OCI-LY7 (cell line): ENCODE measurements at regions not wholly inside any gene's neighbourhood (a gene's known extent, or its start where the extent isn't known, plus 50 kb on each side); places are given as distances from the start of the nearest gene placed in this dataset.

Experiments
- BruUV-seq: library from RNA; stranded (reverse); fragments of 400-500 nt; replicated peaks from 2 replicates; lab custom pipeline; 2021; lab: Mats Ljungman, UMichigan
- CTCF ChIA-PET: fragments of 300-600 bp; sonication (Branson Sonifier 250); formaldehyde crosslinking; loops from one replicate; lab custom pipeline; 2022; ENCODE audit warnings: antibody characterized with exemption; ENCODE audit not compliant: unreplicated experiment; lab: Charles Lee
- POLR2A ChIA-PET: fragments of 300-600 bp; sonication (Branson Sonifier 250); formaldehyde crosslinking; loops from one replicate; lab custom pipeline; 2022; ENCODE audit warnings: antibody characterized with exemption; lab: Charles Lee
- DNase-seq: peaks from one replicate; pipeline ENCODE4 v3.0.0-alpha.2; 2015; ENCODE audit warnings: low spot score
- H2AFZ ChIP-seq: fragments of 200-600 bp; sonication (generic), shearing (Covaris generic); 2 replicates; pipeline ENCODE4 v1.6.1; 2014; ENCODE audit warnings: mild to moderate bottlenecking, antibody characterized with exemption, low read length, moderate library complexity
- H3K27ac ChIP-seq: fragments of 200-600 bp; sonication (generic); 2 replicates; pipeline ENCODE4 v1.5.1; 2014; ENCODE audit warnings: mixed run types, low read depth, mild to moderate bottlenecking, moderate library complexity, low read length, inconsistent platforms; ENCODE audit not compliant: poor library complexity, severe bottlenecking
- H3K36me3 ChIP-seq: fragments of 200-600 bp; sonication (generic); 2 replicates; pipeline ENCODE4 v1.6.1; 2014; ENCODE audit warnings: mild to moderate bottlenecking, antibody characterized with exemption, low read length, moderate library complexity, mixed read lengths; ENCODE audit not compliant: insufficient read depth
- H3K4me1 ChIP-seq: fragments of 200-600 bp; sonication (generic); 2 replicates; pipeline ENCODE4 v1.5.1; 2014; ENCODE audit warnings: mild to moderate bottlenecking, low read length; ENCODE audit not compliant: insufficient read depth, poor library complexity, severe bottlenecking
- H3K4me2 ChIP-seq: fragments of 200-600 bp; sonication (generic); 2 replicates; pipeline ENCODE4 v1.6.1; 2014; ENCODE audit warnings: mild to moderate bottlenecking, low read length
- H3K4me3 ChIP-seq: fragments of 200-600 bp; sonication (generic); 2 replicates; pipeline ENCODE4 v1.5.1; 2014; ENCODE audit warnings: mild to moderate bottlenecking, low read depth, low read length; ENCODE audit not compliant: poor library complexity, severe bottlenecking
- H3K79me2 ChIP-seq: fragments of 200-600 bp; sonication (generic); 2 replicates; pipeline ENCODE4 v1.6.1; 2016; ENCODE audit warnings: low read depth, mild to moderate bottlenecking, low read length, moderate library complexity, mixed read lengths; ENCODE audit not compliant: insufficient read depth
- H3K9me2 ChIP-seq: fragments of 200-600 bp; sonication (generic); 2 replicates; pipeline ENCODE4 v1.6.1; 2016; ENCODE audit warnings: mild to moderate bottlenecking, low read length, mixed read lengths; ENCODE audit not compliant: insufficient read depth
- H3K9me3 ChIP-seq: fragments of 200-600 bp; sonication (generic); 2 replicates; pipeline ENCODE4 v1.6.1; 2014; ENCODE audit warnings: mild to moderate bottlenecking, mixed run types, low read length, mixed read lengths
- H4K20me1 ChIP-seq: fragments of 200-600 bp; sonication (generic); 2 replicates; pipeline ENCODE4 v1.6.1; 2014; ENCODE audit warnings: mild to moderate bottlenecking, antibody characterized with exemption, low read length, moderate library complexity, mixed read lengths; ENCODE audit not compliant: insufficient read depth
- CTCF ChIP-seq: fragments of 200-600 bp; sonication (generic); conservative IDR thresholded peaks from 2 replicates; pipeline ENCODE4 v1.5.1; 2014; ENCODE audit warnings: mild to moderate bottlenecking, antibody characterized with exemption, low read length, moderate library complexity, mixed read lengths
- EZH2phosphoT487 ChIP-seq: fragments of 200-600 bp; sonication (generic); IDR thresholded peaks from 2 replicates; pipeline ENCODE4 v1.6.1; 2018; ENCODE audit warnings: low read depth, borderline replicate concordance, mild to moderate bottlenecking, mixed run types, antibody characterized with exemption, low read length, moderate library complexity, mixed read lengths
- intact Hi-C: fragments of 100-400 bp; cut with micrococcal nuclease; formaldehyde crosslinking; loops from one replicate; pipeline ENCODE4 v1.10.0; 2022; ENCODE audit not compliant: unreplicated experiment

GRCh38 chr20:53879048-53879684 lies 191.2 kb downstream of the BCAS1 start:
- H2AFZ ChIP-seq = no peak overlapping the region
- peaks cover 33% of the 10 kb centered on the region for H3K4me1 ChIP-seq
- no peak overlapping the region for H3K4me2 ChIP-seq
- intact Hi-C loops = no loop called here
- no TSS peak for BruUV-seq
- H4K20me1 ChIP-seq = no peaks in the 10 kb centered on the region
- no peaks in the 10 kb centered on the region for H3K36me3 ChIP-seq
- H3K79me2 ChIP-seq = no peaks in the 10 kb centered on the region
- no peak overlapping the region for H3K4me3 ChIP-seq
- no peak for TF ChIP-seq CTCF
- TF ChIP-seq EZH2phosphoT487 = no peak
- ChIA-PET POLR2A (interaction anchor here (0.6 to 3.3 kb wide), 15 partner anchors 7 to 188 kb away, joined by 3 to 22 read pairs (median 4); no protein-coding TSS in a partner anchor), CTCF (interaction anchor here (1.0 kb wide), 1 partner anchor 12 kb away, joined by 6 read pairs; no protein-coding TSS in a partner anchor)
- no peak for DNase-seq
- no peak overlapping the region for H3K27ac ChIP-seq
- no peaks in the 10 kb centered on the region for H3K9me2 ChIP-seq
- H3K9me3 ChIP-seq = no peaks in the 10 kb centered on the region

GRCh38 chr20:53878262-53879047 lies 191.9 kb downstream of the BCAS1 start:
- Histone ChIP-seq H3K36me3 (no peaks in the 10 kb centered on the region), H3K4me3 (no peak overlapping the region), H3K4me2 (no peak overlapping the region), H3K27ac (no peak overlapping the region), H3K9me2 (no peaks in the 10 kb centered on the region), H2AFZ (no peak overlapping the region), H4K20me1 (no peaks in the 10 kb centered on the region), H3K9me3 (no peaks in the 10 kb centered on the region), H3K79me2 (no peaks in the 10 kb centered on the region), H3K4me1 (peaks cover 39% of the 10 kb centered on the region)
- TF ChIP-seq CTCF (no peak), EZH2phosphoT487 (no peak)
- no TSS peak for BruUV-seq
- DNase-seq = no peak
- POLR2A ChIA-PET = interaction anchor here (0.8 to 3.3 kb wide), 10 partner anchors 9 to 125 kb away, joined by 3 to 22 read pairs (median 7); no protein-coding TSS in a partner anchor
- CTCF ChIA-PET = no interaction called here
- intact Hi-C loops = no loop called here
